ENCODE measurements at regions not wholly inside any gene's neighbourhood (a gene's known extent, or its start where the extent isn't known, plus 50 kb on each side); places are given as distances from the start of the nearest gene placed in this dataset.

GRCh38 chr7:86257894-86258293 lies 385.8 kb upstream of the GRM3 start:
- no peak for TF ChIP-seq CTCF (IDR thresholded peaks at IDR 0.05 in 8 of 11, conservative IDR thresholded peaks at IDR 0.05 in 3 of 11)
- no peak for TF ChIP-seq POLR2AphosphoS5 (IDR thresholded peaks at IDR 0.05)
- no peak for TF ChIP-seq POLR2A (IDR thresholded peaks at IDR 0.05)

All from spleen (tissue), 7 donors.